ENCODE measurements at regions not wholly inside any gene's neighbourhood (a gene's known extent, or its start where the extent isn't known, plus 50 kb on each side); places are given as distances from the start of the nearest gene placed in this dataset.

DNA sequence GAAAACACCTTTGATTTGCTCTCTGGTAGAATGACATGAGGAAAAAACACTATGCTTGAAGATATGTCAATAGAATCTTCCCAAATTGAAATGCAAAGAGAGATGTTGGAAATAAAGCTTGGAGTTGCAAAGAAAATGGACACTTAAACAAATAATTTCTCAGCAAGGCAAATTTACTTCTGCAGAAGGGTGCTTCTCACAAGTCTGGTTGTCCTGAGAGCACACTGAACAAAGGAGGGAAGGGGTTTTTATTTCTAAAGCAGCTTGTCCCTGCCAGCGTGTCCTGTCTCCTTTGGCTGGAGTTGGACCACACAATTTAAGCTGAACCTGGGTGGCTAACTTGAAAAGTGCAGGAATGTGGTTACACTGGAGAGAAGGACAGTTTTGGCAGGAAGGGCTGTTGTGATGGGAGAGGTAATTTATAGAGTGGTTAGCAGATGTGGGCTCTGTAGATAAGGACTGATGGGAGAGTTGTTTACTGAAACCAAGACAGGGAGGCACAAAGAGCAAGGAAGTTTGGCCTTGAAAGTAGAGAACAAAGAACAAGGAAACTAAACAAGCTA lies 454.6 kb upstream of the EYS start:
- no peak for FAIRE-seq
- no peaks in the 10 kb centered on the region for H3K4me1 ChIP-seq
- H3K27ac ChIP-seq = no peak overlapping the region
- TF ChIP-seq, protein P1, sequence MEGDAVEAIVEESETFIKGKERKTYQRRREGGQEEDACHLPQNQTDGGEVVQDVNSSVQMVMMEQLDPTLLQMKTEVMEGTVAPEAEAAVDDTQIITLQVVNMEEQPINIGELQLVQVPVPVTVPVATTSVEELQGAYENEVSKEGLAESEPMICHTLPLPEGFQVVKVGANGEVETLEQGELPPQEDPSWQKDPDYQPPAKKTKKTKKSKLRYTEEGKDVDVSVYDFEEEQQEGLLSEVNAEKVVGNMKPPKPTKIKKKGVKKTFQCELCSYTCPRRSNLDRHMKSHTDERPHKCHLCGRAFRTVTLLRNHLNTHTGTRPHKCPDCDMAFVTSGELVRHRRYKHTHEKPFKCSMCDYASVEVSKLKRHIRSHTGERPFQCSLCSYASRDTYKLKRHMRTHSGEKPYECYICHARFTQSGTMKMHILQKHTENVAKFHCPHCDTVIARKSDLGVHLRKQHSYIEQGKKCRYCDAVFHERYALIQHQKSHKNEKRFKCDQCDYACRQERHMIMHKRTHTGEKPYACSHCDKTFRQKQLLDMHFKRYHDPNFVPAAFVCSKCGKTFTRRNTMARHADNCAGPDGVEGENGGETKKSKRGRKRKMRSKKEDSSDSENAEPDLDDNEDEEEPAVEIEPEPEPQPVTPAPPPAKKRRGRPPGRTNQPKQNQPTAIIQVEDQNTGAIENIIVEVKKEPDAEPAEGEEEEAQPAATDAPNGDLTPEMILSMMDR (IDR thresholded peaks at IDR 0.05) = no peak
- intact Hi-C loops (cut with DNase I) = no loop called here
- 35 to 55% methylated on average over 1 of the region's 1 CpG for WGBS, 2 donors
- H3K27me3 ChIP-seq = no peaks in the 10 kb centered on the region
- no peaks in the 10 kb centered on the region for H3K36me3 ChIP-seq
- H3K9me3 ChIP-seq = no peaks in the 10 kb centered on the region
- no peak overlapping the region for H3K4me3 ChIP-seq
- ATAC-seq = no peak
- DNase-seq = no peak

DNA sequence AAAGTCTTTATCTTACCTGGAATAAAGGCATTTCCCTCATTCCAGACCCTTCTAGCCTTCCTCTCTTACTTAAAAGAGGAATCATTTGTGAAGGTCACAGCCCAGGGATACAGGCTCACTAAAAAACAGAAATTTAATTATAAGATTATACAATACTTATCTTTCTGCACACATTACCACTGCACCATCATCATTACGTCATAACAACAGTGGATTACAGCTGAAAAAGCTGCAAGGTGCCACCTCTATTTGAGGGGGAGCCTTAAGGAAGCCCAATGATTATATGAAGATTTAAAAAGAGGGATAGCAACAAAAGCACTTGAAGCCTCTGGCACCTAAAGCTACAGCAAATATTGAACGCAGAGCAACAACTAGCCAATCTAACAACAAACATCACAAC lies 452.9 kb upstream of the EYS start:
- ATAC-seq = no peak
- 59 to 68% methylated on average over 2 of the region's 2 CpGs for WGBS, 2 donors
- no peaks in the 10 kb centered on the region for H3K4me1 ChIP-seq
- H3K36me3 ChIP-seq = no peaks in the 10 kb centered on the region
- H3K9me3 ChIP-seq = no peaks in the 10 kb centered on the region
- no peaks in the 10 kb centered on the region for H3K27me3 ChIP-seq
- TF ChIP-seq, protein P1 (IDR thresholded peaks at IDR 0.05) = no peak
- intact Hi-C loops (cut with DNase I) = no loop called here
- FAIRE-seq = no peak
- no peak overlapping the region for H3K4me3 ChIP-seq
- no peak overlapping the region for H3K27ac ChIP-seq
- DNase-seq = no peak

- H3K9me3 ChIP-seq = no peaks in the 10 kb centered on the region
- H3K27ac ChIP-seq = no peak overlapping the region
- FAIRE-seq (no peak), ATAC-seq (no peak), DNase-seq (no peak)
- H3K4me3 ChIP-seq = no peak overlapping the region
- 37 to 49% methylated on average over 2 of the region's 2 CpGs for WGBS, 2 donors
- H3K27me3 ChIP-seq = no peaks in the 10 kb centered on the region
- no peaks in the 10 kb centered on the region for H3K4me1 ChIP-seq
- TF ChIP-seq, protein P1 (IDR thresholded peaks at IDR 0.05) = no peak
- intact Hi-C loops (cut with DNase I) = no loop called here
- H3K36me3 ChIP-seq = no peaks in the 10 kb centered on the region
Observed at GRCh38 chr6:66153247-66153646, 446.2 kb upstream of the EYS start.

- no peak for ATAC-seq
- H3K27ac ChIP-seq = no peak overlapping the region
- no peak for DNase-seq
- no peaks in the 10 kb centered on the region for H3K4me1 ChIP-seq
- H3K36me3 ChIP-seq = no peaks in the 10 kb centered on the region
- H3K4me3 ChIP-seq = no peak overlapping the region
- no peaks in the 10 kb centered on the region for H3K9me3 ChIP-seq
- intact Hi-C loops (cut with DNase I) = no loop called here
- TF ChIP-seq, protein P1 (IDR thresholded peaks at IDR 0.05) = no peak
- H3K27me3 ChIP-seq = no peaks in the 10 kb centered on the region
- no peak for FAIRE-seq
Observed at GRCh38 chr6:66149132-66149531, 442.1 kb upstream of the EYS start.

DNA sequence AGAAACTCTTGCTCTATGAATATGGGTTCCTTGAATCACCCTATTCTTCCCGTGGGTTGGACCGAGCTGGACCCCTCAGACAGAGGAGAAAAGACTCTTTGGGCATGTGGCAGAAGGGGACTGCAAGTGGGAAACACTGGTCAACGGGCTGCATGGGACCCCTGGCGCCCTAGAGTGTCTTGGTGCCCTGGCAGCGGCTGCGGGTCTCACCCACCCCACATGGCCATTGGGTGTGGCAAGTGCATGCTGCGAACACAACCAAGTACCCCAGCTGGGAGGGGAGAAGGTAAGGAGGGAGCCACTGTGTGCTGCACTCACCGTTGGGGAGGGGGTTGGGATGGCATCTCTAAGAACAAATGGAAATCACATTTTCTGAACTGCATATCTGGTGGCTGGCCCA lies 438.8 kb upstream of the EYS start:
- TF ChIP-seq, protein P1 (IDR thresholded peaks at IDR 0.05) = no peak
- Histone ChIP-seq H3K27me3 (no peaks in the 10 kb centered on the region), H3K4me3 (no peak overlapping the region), H3K9me3 (no peaks in the 10 kb centered on the region), H3K27ac (no peak overlapping the region), H3K36me3 (no peaks in the 10 kb centered on the region), H3K4me1 (no peaks in the 10 kb centered on the region)
- no peak for FAIRE-seq
- ATAC-seq = no peak
- WGBS, 2 donors = 66 to 68% methylated on average over 8 of the region's 8 CpGs
- DNase-seq = no peak
- intact Hi-C loops (cut with DNase I) = no loop called here

All from pancreas (tissue), 10 donors.